ENCODE measurements at regions not wholly inside any gene's neighbourhood (a gene's known extent, or its start where the extent isn't known, plus 50 kb on each side); places are given as distances from the start of the nearest gene placed in this dataset.

- TF ChIP-seq CTCF (conservative IDR thresholded peaks at IDR 0.05 in 1 of 2, IDR thresholded peaks at IDR 0.05 in 1 of 2; ENCODE audit: low read depth in 1 of 2, low read length in 2 of 2), result no peak
- TF ChIP-seq EZH2 (IDR thresholded peaks at IDR 0.05; ENCODE audit: low read length, missing control alignments), result no peak
Measured at GRCh38 chr18:78244779-78245178, 734.8 kb upstream of the SALL3 start.

Data from fibroblast of lung (primary cell).